B cell (primary cell): ENCODE measurements at regions not wholly inside any gene's neighbourhood (a gene's known extent, or its start where the extent isn't known, plus 50 kb on each side); places are given as distances from the start of the nearest gene placed in this dataset.

Source experiments
- ATAC-seq: fragments of 200-7000 bp; cut with Tn5 transposase; one replicate; pipeline ENCODE4 v1.10.0; 2021; ENCODE audit warnings: low read depth, mild to moderate bottlenecking, moderate number of reproducible peaks, moderate library complexity
- CTCF ChIA-PET: fragments of 350-600 bp; sonication (Branson Sonifier 250); formaldehyde crosslinking; loops from one replicate; lab custom pipeline; 2021; ENCODE audit warnings: antibody characterized with exemption, inconsistent platforms; lab: Charles Lee
- POLR2A ChIA-PET: fragments of 350-600 bp; sonication (Branson Sonifier 250); formaldehyde crosslinking; loops from one replicate; lab custom pipeline; 2021; ENCODE audit warnings: antibody characterized with exemption; lab: Charles Lee
- DNase-seq: peaks from one replicate; pipeline ENCODE4 v3.0.0; 2013
- H2AFZ ChIP-seq: 2 replicates; pipeline ENCODE4 v1.6.1; 2012; ENCODE audit warnings: mild to moderate bottlenecking, low read depth, low read length; ENCODE audit not compliant: insufficient read depth, poor library complexity, severe bottlenecking
- H3K27ac ChIP-seq, 2 donors: 1 replicate in 1 of 2; 2 replicates in 1 of 2; pipeline ENCODE4 v1.5.1; 2012 to 2013; ENCODE audit warnings: low read length in 2 of 2, mild to moderate bottlenecking in 2 of 2, moderate library complexity in 1 of 2
- H3K27me3 ChIP-seq, 4 experiments: fragments of 200-600 bp in 1 of 4; sonication (generic) in 1 of 4; replicated peaks in 1 of 4; 1 replicate in 2 of 4; 2 replicates in 2 of 4; pipeline versions ENCODE4 v1.6.1 to v1.7.0; 2013 to 2016; ENCODE audit warnings: low read length in 3 of 4, mild to moderate bottlenecking in 2 of 4, mixed read lengths in 1 of 4, moderate library complexity in 1 of 4; ENCODE audit not compliant: insufficient read depth in 4 of 4, control insufficient read depth in 3 of 4; ENCODE audit errors: control extremely low read depth in 1 of 4
- H3K36me3 ChIP-seq, 2 experiments: replicated peaks in 1 of 2; 1 replicate in 1 of 2; 2 replicates in 1 of 2; pipeline versions ENCODE4 v1.6.1 to v1.7.1; 2013; ENCODE audit warnings: low read length in 1 of 2; ENCODE audit not compliant: insufficient read depth in 2 of 2, control insufficient read depth in 1 of 2; ENCODE audit errors: control extremely low read depth in 1 of 2, extremely low read depth in 1 of 2
- H3K4me1 ChIP-seq, 2 donors: fragments of 200-600 bp in 1 of 2; sonication (generic) in 1 of 2; 1 replicate in 1 of 2; 2 replicates in 1 of 2; pipeline versions ENCODE4 v1.5.1 to v1.6.1; 2013 to 2017; ENCODE audit warnings: low read length in 2 of 2; ENCODE audit not compliant: control insufficient read depth in 2 of 2, insufficient read depth in 2 of 2
- H3K4me2 ChIP-seq: replicated peaks from 2 replicates; pipeline ENCODE3; 2012; ENCODE audit warnings: mild to moderate bottlenecking, low read depth, low read length; ENCODE audit not compliant: poor library complexity, severe bottlenecking
- H3K4me3 ChIP-seq, 5 experiments: fragments of 200-600 bp in 1 of 5; sonication (generic) in 1 of 5; 1 replicate in 3 of 5; 2 replicates in 2 of 5; pipeline versions ENCODE4 v1.5.1 to v1.7.0; 2011 to 2016; ENCODE audit warnings: low read length in 4 of 5, mild to moderate bottlenecking in 4 of 5, low read depth in 2 of 5, control low read depth in 1 of 5, moderate library complexity in 1 of 5; ENCODE audit not compliant: insufficient read depth in 1 of 5; ENCODE audit errors: control extremely low read depth in 1 of 5, extremely low read depth in 1 of 5
- H3K79me2 ChIP-seq: fragments of 200-600 bp; sonication (generic); one replicate; pipeline ENCODE4 v1.6.0; 2016; ENCODE audit warnings: low read length; ENCODE audit not compliant: control insufficient read depth, insufficient read depth
- H3K9ac ChIP-seq: fragments of 200-600 bp; sonication (generic); 2 replicates; pipeline ENCODE4 v1.6.1; 2017; ENCODE audit warnings: mild to moderate bottlenecking, low read length, moderate library complexity
- H3K9me3 ChIP-seq, 3 donors: one replicate each; pipeline versions ENCODE4 v1.6.1 to v1.7.1; 2013; ENCODE audit warnings: low read length in 2 of 3; ENCODE audit not compliant: control insufficient read depth in 2 of 3, insufficient read depth in 1 of 3; ENCODE audit errors: control extremely low read depth in 1 of 3
- H4K20me1 ChIP-seq: 2 replicates; pipeline ENCODE4 v1.6.0; 2012; ENCODE audit warnings: mild to moderate bottlenecking, low read length; ENCODE audit not compliant: insufficient read depth, control insufficient read depth, poor library complexity, severe bottlenecking
- H3K27ac Mint-ChIP-seq: one replicate; pipeline ENCODE4 v1.8.0; 2021; ENCODE audit warnings: mixed read lengths
- H3K27me3 Mint-ChIP-seq: one replicate; pipeline ENCODE4 v1.8.0; 2021; ENCODE audit warnings: mixed read lengths
- H3K4me1 Mint-ChIP-seq: one replicate; pipeline ENCODE4 v1.8.0; 2021; ENCODE audit warnings: mixed read lengths
- H3K4me3 Mint-ChIP-seq: one replicate; pipeline ENCODE4 v1.8.0; 2021; ENCODE audit warnings: mixed read lengths
- H3K9me3 Mint-ChIP-seq: one replicate; pipeline ENCODE4 v1.8.0; 2022; ENCODE audit warnings: mixed read lengths; ENCODE audit not compliant: insufficient read depth
- EZH2 ChIP-seq: IDR thresholded peaks from 2 replicates; pipeline ENCODE4 v1.6.1; 2012; ENCODE audit warnings: borderline replicate concordance, low read depth, mild to moderate bottlenecking, moderate library complexity, low read length; ENCODE audit not compliant: insufficient read depth, poor library complexity, severe bottlenecking
- WGBS: methylation state at CpG from one replicate; pipeline ENCODE4 v1.1.5; 2013; ENCODE audit warnings: missing lambda C conversion rate; ENCODE audit not compliant: insufficient coverage; 5-methylcytosine and 5-hydroxymethylcytosine counted together
- intact Hi-C: fragments of 100-400 bp; cut with micrococcal nuclease; formaldehyde crosslinking; loops from one replicate; pipeline ENCODE4 v1.10.0; 2022
- TF ChIP-seq, protein P1 (sequence below): fragments of 200-600 bp; IDR thresholded peaks from one replicate; pipeline ENCODE4 v1.8.0; 2022; ENCODE audit warnings: antibody characterized with exemption, mild to moderate bottlenecking

DNA sequence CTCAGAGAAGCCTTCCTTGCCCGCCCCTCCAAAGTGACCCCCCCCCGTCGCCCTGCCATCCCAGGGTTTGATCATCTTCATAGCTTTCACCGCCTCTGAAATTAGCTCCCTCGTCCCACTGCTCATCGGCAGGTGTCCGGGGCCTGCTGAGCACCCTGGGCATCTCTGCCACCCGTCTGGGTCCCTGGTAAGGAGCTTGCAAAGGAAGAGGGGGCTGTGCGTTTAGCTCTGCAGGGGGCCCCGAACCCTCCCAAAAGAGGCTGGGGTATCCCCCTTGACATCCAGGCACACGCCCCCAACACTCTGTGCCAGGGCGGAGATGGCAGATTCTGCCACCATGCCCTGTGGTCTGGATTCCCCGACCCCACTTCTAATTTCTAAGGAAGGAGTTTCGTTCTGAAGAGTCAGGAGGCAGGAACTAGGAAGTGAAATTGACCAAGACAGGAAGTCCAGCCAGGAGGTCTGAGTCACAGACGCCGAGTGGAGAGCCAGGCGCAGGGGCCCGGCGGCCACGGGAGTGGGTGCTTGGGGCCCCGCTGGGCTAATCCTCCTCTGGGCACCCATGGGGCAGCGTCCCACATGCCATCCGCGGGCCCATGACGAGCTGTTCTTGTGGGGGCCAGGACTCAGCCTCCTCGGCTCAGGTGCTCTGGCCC, 95.7 kb downstream of the RFLNA start:
- H3K9me3 Mint-ChIP-seq, result no peaks in the 10 kb centered on the region
- Histone ChIP-seq H4K20me1 (peaks cover 96% of the 10 kb centered on the region), H3K9me3 (peaks cover 0 to 3% (median 0%) of the 10 kb centered on the region in 3 donors), H2AFZ (no peak overlapping the region), H3K27me3 (no peaks in the 10 kb centered on the region), H3K4me3 (peak overlapping the region in 4 of 5 experiments; percentile 30 to 63 (median 42)), H3K79me2 (peaks cover 20% of the 10 kb centered on the region), H3K4me1 (peaks cover 39 to 49% of the 10 kb centered on the region in 2 donors), H3K36me3 (peaks cover 0 to 20% of the 10 kb centered on the region in 2 experiments), H3K4me2 (peak overlapping the region; percentile 86), H3K9ac (peak overlapping the region; percentile 62), H3K27ac (peak overlapping the region; percentile 38 to 86)
- intact Hi-C loops, result loop anchor here (1.0 to 10.0 kb wide), 7 partner anchors 63 to 472 kb away; partner anchors contain the start of genes NCOR2 and SCARB1
- ATAC-seq, result peak; percentile 39
- peak overlapping the region; percentile 74 for H3K27ac Mint-ChIP-seq
- peaks cover 39% of the 10 kb centered on the region for H3K4me1 Mint-ChIP-seq
- peak overlapping the region; percentile 94 for H3K4me3 Mint-ChIP-seq
- DNase-seq, result peak; percentile 67
- ChIA-PET POLR2A (interaction anchor here (1.4 kb wide), 1 partner anchor 76 kb away, joined by 4 read pairs; no protein-coding TSS in a partner anchor), CTCF (interaction anchor here (0.7 to 1.7 kb wide), 5 partner anchors 9 to 218 kb away, joined by 3 to 7 read pairs (median 5); no protein-coding TSS in a partner anchor)
- no peaks in the 10 kb centered on the region for H3K27me3 Mint-ChIP-seq
- 32% methylated on average over 22 of the region's 26 CpGs for WGBS
- TF ChIP-seq, protein P1, sequence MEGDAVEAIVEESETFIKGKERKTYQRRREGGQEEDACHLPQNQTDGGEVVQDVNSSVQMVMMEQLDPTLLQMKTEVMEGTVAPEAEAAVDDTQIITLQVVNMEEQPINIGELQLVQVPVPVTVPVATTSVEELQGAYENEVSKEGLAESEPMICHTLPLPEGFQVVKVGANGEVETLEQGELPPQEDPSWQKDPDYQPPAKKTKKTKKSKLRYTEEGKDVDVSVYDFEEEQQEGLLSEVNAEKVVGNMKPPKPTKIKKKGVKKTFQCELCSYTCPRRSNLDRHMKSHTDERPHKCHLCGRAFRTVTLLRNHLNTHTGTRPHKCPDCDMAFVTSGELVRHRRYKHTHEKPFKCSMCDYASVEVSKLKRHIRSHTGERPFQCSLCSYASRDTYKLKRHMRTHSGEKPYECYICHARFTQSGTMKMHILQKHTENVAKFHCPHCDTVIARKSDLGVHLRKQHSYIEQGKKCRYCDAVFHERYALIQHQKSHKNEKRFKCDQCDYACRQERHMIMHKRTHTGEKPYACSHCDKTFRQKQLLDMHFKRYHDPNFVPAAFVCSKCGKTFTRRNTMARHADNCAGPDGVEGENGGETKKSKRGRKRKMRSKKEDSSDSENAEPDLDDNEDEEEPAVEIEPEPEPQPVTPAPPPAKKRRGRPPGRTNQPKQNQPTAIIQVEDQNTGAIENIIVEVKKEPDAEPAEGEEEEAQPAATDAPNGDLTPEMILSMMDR, result no peak
- TF ChIP-seq EZH2, result no peak
